ENCODE measurements at regions not wholly inside any gene's neighbourhood (a gene's known extent, or its start where the extent isn't known, plus 50 kb on each side); places are given as distances from the start of the nearest gene placed in this dataset.
A peak's percentile ranks its signal among the peaks of the same experiment; 100 is the strongest.

DNA sequence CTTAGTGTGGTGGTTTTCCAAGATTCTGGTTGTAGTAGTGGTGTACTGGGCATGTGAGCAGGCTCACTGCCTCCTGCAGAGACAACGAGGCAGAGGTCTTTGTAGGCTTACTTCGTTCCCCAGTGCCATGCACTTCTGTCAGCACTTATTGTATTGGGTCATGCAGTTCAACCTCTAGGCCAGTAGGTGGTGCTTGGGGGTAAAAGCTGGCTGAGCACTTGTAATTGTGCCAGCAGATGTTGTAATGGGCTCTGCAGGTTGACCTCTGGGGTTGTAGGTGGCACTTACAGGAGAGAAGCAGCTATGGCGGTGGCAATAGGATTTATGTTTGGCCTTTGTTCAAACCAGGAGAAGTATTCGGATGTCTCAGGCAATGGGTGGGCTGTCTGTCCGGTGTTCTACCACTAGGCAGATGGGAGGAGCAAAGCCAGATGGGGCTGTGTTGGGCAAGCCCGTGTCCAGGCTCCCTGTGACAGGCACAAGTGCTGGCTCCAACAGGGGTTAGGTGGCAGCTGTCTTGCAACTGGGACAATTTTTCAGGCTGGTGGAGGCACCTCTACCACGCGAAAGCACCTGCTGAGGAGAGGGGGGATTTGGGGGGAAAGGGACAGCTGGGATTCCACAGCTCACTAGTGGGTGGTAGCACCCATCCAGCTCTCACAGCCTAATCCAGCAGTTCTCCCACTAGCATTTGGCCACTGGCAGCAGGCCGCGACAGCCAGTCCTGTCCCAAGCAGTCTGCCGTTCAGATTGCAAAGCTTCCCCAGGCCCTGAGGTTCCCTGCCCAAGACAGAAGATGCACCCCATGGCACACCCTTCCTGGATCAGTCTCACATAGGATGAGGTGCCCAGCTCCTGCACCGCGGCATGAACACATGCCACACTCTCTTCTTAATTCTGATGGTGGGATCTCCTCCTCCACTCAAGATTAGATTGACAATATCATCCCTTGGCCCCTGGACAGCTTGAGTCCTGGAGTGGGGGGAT, 274.5 kb downstream of the CTH start:
- TF ChIP-seq, protein P1, sequence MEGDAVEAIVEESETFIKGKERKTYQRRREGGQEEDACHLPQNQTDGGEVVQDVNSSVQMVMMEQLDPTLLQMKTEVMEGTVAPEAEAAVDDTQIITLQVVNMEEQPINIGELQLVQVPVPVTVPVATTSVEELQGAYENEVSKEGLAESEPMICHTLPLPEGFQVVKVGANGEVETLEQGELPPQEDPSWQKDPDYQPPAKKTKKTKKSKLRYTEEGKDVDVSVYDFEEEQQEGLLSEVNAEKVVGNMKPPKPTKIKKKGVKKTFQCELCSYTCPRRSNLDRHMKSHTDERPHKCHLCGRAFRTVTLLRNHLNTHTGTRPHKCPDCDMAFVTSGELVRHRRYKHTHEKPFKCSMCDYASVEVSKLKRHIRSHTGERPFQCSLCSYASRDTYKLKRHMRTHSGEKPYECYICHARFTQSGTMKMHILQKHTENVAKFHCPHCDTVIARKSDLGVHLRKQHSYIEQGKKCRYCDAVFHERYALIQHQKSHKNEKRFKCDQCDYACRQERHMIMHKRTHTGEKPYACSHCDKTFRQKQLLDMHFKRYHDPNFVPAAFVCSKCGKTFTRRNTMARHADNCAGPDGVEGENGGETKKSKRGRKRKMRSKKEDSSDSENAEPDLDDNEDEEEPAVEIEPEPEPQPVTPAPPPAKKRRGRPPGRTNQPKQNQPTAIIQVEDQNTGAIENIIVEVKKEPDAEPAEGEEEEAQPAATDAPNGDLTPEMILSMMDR (conservative IDR thresholded peaks at IDR 0.05; ENCODE audit: control insufficient read depth, insufficient read depth, low read depth, low read length) = peak; percentile 97
- DNase-seq (ENCODE audit: low read depth) = peak; percentile 81
- H3K4me3 ChIP-seq (ENCODE audit: control insufficient read depth, low read depth, low read length) = no peak overlapping the region

DNA sequence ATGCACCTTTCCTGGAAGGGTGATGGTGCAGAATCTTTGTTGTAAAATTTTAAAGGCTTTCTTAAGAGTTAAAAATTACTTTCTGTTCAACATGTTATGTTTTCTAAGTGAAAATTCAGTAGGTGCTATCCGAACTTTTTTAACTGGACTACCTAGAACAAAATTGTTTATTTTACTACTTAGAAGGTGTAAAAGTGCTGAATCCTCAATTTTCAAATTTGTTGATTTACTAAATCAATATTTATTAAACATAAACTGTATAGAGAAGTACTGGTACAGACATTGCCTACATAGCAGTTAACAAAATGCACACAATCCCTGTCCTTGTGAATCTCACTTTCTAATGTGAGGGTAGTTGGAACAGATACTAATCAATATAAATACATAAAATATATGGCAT, 277.5 kb downstream of the CTH start:
- TF ChIP-seq, protein P1 (conservative IDR thresholded peaks at IDR 0.05; ENCODE audit: control insufficient read depth, insufficient read depth, low read depth, low read length) = no peak
- DNase-seq (ENCODE audit: low read depth) = no peak
- no peak overlapping the region for H3K4me3 ChIP-seq (ENCODE audit: control insufficient read depth, low read depth, low read length)

DNA sequence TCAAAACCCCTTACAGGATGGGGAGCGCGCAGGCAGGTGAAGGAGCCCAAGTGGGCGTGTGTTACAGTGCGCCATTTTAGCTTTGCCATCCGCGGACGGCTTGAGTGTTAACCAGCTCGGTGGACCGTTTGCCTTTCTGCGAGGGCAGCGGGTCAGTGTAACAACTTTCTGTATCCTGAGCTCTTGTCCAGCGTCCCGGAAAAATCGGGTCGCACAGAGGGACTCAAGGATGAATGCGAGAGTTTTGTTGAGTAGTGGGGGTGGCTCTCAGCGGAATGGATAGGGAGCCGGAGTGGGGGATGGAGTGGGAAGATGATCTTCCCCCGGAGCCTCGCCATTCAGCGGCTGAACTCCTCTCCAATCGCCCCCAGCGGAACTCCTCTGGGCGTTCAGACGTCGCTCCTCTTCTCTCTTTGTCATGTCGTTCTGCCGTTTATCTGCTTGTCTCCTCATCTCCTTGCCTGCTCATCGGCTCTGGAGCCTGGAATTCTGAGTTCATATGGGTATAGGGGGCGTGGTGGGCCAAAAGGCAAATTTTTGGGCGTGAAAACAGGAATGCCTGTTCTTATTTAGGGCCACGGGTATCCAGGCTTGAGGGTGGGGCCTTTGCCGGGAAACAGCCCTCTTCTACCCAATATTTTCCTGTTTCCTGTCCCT, 295.4 kb downstream of the CTH start:
- DNase-seq (ENCODE audit: low read depth) = no peak
- peak overlapping the region; percentile 28 for H3K4me3 ChIP-seq (ENCODE audit: control insufficient read depth, low read depth, low read length)
- TF ChIP-seq, protein P1 (conservative IDR thresholded peaks at IDR 0.05; ENCODE audit: control insufficient read depth, insufficient read depth, low read depth, low read length) = no peak

DNA sequence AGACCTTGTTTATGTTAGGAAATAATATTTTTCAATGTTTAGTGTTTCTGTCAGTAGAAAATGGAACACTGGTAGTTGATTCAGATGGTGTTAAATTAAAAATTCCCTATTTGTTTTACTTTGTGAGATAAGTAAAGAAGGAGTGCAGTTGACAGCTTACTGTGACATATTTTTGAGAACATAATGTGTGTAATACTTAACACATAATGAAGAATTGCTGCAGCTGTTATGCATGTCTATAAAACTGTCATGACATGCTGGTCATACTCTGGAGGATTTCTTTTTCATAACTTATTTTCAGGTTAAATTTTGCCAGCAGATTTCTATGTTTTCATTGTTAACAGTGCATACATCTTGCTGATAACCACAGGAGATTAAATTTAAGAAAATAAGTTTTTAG, 296.1 kb downstream of the CTH start:
- no peak for DNase-seq (ENCODE audit: low read depth)
- TF ChIP-seq, protein P1 (conservative IDR thresholded peaks at IDR 0.05; ENCODE audit: control insufficient read depth, insufficient read depth, low read depth, low read length) = no peak
- no peak overlapping the region for H3K4me3 ChIP-seq (ENCODE audit: control insufficient read depth, low read depth, low read length)

DNA sequence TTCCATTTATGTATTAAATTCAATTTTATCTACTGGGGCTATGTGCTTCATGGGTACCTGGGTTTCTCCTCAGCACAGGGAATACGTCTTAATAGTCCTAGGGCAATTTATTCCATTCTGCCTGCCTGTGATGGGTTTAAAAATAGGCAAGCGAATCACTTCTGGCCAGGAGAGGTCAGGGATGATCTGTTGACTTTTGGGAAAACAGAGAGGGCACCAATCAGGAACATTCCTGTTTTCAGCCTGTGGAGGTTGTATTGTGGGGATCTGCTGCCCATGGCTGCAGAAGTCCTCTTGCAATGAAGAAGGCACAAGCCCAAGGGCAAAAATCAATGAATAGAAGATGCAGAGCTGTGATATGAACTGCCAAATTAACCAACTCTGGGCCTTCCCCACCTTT, 303.1 kb downstream of the CTH start:
- H3K4me3 ChIP-seq (ENCODE audit: control insufficient read depth, low read depth, low read length) = no peak overlapping the region
- no peak for DNase-seq (ENCODE audit: low read depth)
- TF ChIP-seq, protein P1 (conservative IDR thresholded peaks at IDR 0.05; ENCODE audit: control insufficient read depth, insufficient read depth, low read depth, low read length) = no peak

DNA sequence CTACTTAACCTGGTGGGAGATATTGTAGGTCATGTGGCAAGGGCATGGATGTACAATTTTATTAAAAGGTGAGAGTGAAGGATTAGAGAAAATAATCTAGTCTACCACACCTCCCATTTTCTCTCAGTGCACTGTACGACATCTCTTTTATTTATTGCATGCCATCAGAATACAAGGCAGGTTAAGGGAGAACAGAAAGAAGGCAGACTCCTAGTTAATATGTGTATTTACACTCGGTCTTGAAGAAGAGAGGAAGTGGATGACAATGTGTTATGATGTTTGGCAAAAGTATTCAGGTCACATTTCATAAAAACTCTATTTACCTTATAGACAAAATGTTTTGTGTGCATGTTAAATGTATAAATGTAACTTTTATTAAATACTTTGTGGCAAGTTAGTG, 306.1 kb downstream of the CTH start:
- TF ChIP-seq, protein P1 (conservative IDR thresholded peaks at IDR 0.05; ENCODE audit: control insufficient read depth, insufficient read depth, low read depth, low read length) = no peak
- no peak overlapping the region for H3K4me3 ChIP-seq (ENCODE audit: control insufficient read depth, low read depth, low read length)
- no peak for DNase-seq (ENCODE audit: low read depth)
